GM12872 (cell line): ENCODE measurements at regions not wholly inside any gene's neighbourhood (a gene's known extent, or its start where the extent isn't known, plus 50 kb on each side); places are given as distances from the start of the nearest gene placed in this dataset.

Experiments used
- CTCF ChIP-seq: IDR thresholded peaks from 3 replicates; pipeline ENCODE4 v1.5.1; 2011; ENCODE audit warnings: low read depth, mild to moderate bottlenecking, low read length, moderate library complexity; ENCODE audit not compliant: insufficient read depth

GRCh38 chr2:150402953-150403352 lies 84.5 kb downstream of the RND3 start:
- no peak for TF ChIP-seq CTCF

GRCh38 chr2:150400849-150401248 lies 86.6 kb downstream of the RND3 start:
- TF ChIP-seq CTCF: no peak

GRCh38 chr2:150392614-150393013 lies 94.9 kb downstream of the RND3 start:
- TF ChIP-seq CTCF: no peak

- TF ChIP-seq CTCF: no peak
Measured at GRCh38 chr2:150391779-150392178, 95.7 kb downstream of the RND3 start.

GRCh38 chr2:150389447-150389846 lies 98.0 kb downstream of the RND3 start:
- no peak for TF ChIP-seq CTCF

GRCh38 chr2:150388289-150388625 lies 99.2 kb downstream of the RND3 start:
- TF ChIP-seq CTCF: no peak

- no peak for TF ChIP-seq CTCF
Measured at GRCh38 chr2:150387586-150388288, 99.7 kb downstream of the RND3 start.
